ENCODE measurements at regions not wholly inside any gene's neighbourhood (a gene's known extent, or its start where the extent isn't known, plus 50 kb on each side); places are given as distances from the start of the nearest gene placed in this dataset.
A peak's percentile ranks its signal among the peaks of the same experiment; 100 is the strongest.

GRCh38 chr18:45408218-45408617 lies 207.1 kb upstream of the SLC14A2 start:
- TF ChIP-seq POLR2AphosphoS5 (IDR thresholded peaks at IDR 0.05) (no peak), EP300 (IDR thresholded peaks at IDR 0.05) (no peak), POLR2A (IDR thresholded peaks at IDR 0.05) (no peak)
- TF ChIP-seq, protein P1, sequence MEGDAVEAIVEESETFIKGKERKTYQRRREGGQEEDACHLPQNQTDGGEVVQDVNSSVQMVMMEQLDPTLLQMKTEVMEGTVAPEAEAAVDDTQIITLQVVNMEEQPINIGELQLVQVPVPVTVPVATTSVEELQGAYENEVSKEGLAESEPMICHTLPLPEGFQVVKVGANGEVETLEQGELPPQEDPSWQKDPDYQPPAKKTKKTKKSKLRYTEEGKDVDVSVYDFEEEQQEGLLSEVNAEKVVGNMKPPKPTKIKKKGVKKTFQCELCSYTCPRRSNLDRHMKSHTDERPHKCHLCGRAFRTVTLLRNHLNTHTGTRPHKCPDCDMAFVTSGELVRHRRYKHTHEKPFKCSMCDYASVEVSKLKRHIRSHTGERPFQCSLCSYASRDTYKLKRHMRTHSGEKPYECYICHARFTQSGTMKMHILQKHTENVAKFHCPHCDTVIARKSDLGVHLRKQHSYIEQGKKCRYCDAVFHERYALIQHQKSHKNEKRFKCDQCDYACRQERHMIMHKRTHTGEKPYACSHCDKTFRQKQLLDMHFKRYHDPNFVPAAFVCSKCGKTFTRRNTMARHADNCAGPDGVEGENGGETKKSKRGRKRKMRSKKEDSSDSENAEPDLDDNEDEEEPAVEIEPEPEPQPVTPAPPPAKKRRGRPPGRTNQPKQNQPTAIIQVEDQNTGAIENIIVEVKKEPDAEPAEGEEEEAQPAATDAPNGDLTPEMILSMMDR (IDR thresholded peaks at IDR 0.05), result no peak
- no peak for DNase-seq (ENCODE audit: low spot score in 2 of 2)
- Histone ChIP-seq H3K9me3 (no peaks in the 10 kb centered on the region), H3K36me3 (no peaks in the 10 kb centered on the region), H3K4me3 (no peak overlapping the region), H3K27ac (no peak overlapping the region), H3K4me1 (peaks cover 9% of the 10 kb centered on the region), H3K27me3 (no peaks in the 10 kb centered on the region)
- WGBS, result 80% methylated on average over 1 of the region's 1 CpG

DNA sequence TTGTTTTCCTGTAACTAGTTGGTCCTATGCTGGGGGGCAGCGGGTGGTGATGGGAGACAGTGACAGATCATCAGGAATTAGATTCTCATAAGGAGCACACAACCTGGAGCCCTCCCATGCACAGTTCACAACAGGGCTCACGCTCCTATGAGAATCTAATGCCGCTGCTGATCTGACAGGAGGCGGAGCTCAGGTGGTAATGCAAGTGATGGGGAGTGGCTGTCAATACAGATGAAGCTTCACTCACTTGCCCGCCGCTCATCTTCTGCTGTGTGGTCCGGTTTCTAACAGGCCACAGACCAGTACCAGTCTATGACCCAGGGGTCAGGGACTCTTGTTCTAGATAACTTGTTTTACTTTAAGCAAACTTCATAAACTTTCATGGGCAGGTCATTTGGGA lies 205.3 kb upstream of the SLC14A2 start:
- no peak overlapping the region for H3K4me3 ChIP-seq
- H3K27me3 ChIP-seq, result no peaks in the 10 kb centered on the region
- no peak overlapping the region for H3K27ac ChIP-seq
- no peaks in the 10 kb centered on the region for H3K9me3 ChIP-seq
- no peak for DNase-seq (ENCODE audit: low spot score in 2 of 2)
- H3K4me1 ChIP-seq, result peaks cover 9% of the 10 kb centered on the region
- 96% methylated on average over 7 of the region's 7 CpGs for WGBS
- no peaks in the 10 kb centered on the region for H3K36me3 ChIP-seq
- no peak for TF ChIP-seq POLR2A (IDR thresholded peaks at IDR 0.05)
- TF ChIP-seq, protein P1 (IDR thresholded peaks at IDR 0.05), result no peak
- TF ChIP-seq POLR2AphosphoS5 (IDR thresholded peaks at IDR 0.05), result no peak
- no peak for TF ChIP-seq EP300 (IDR thresholded peaks at IDR 0.05)

- no peaks in the 10 kb centered on the region for H3K27me3 ChIP-seq
- 97% methylated on average over 1 of the region's 1 CpG for WGBS
- no peak overlapping the region for H3K4me3 ChIP-seq
Measured at GRCh38 chr18:45412577-45412976, 202.7 kb upstream of the SLC14A2 start.

GRCh38 chr18:45413180-45413836 lies 202.0 kb upstream of the SLC14A2 start:
- TF ChIP-seq, protein P1 (IDR thresholded peaks at IDR 0.05), result no peak
- TF ChIP-seq POLR2AphosphoS5 (IDR thresholded peaks at IDR 0.05), result peak in 2 of 3 donors; percentile 26 to 49
- Histone ChIP-seq H3K4me3 (no peak overlapping the region), H3K9me3 (no peaks in the 10 kb centered on the region), H3K27me3 (no peaks in the 10 kb centered on the region), H3K27ac (peak overlapping the region; percentile 29), H3K4me1 (peaks cover 9% of the 10 kb centered on the region), H3K36me3 (no peaks in the 10 kb centered on the region)
- WGBS, result 74% methylated on average over 4 of the region's 4 CpGs
- no peak for DNase-seq (ENCODE audit: low spot score in 2 of 2)

More at GRCh38 chr18:45412577-45412976, 202.7 kb upstream of the SLC14A2 start:
- H3K27ac ChIP-seq, result peak overlapping the region; percentile 29
- no peak for TF ChIP-seq POLR2A (IDR thresholded peaks at IDR 0.05)
- no peaks in the 10 kb centered on the region for H3K36me3 ChIP-seq
- H3K9me3 ChIP-seq, result no peaks in the 10 kb centered on the region
- no peak for DNase-seq (ENCODE audit: low spot score in 2 of 2)
- peaks cover 9% of the 10 kb centered on the region for H3K4me1 ChIP-seq

- no peak overlapping the region for H3K4me3 ChIP-seq
- 63% methylated on average over 7 of the region's 7 CpGs for WGBS
- no peaks in the 10 kb centered on the region for H3K9me3 ChIP-seq
- no peak overlapping the region for H3K27ac ChIP-seq
- H3K4me1 ChIP-seq, result peaks cover 9% of the 10 kb centered on the region
- no peak for DNase-seq (ENCODE audit: low spot score in 2 of 2)
- H3K27me3 ChIP-seq, result no peaks in the 10 kb centered on the region
- TF ChIP-seq EP300 (IDR thresholded peaks at IDR 0.05) (no peak), POLR2AphosphoS5 (IDR thresholded peaks at IDR 0.05) (no peak), POLR2A (IDR thresholded peaks at IDR 0.05) (no peak)
- TF ChIP-seq, protein P1 (IDR thresholded peaks at IDR 0.05), result no peak
- no peaks in the 10 kb centered on the region for H3K36me3 ChIP-seq
Measured at GRCh38 chr18:45415614-45416013, 199.7 kb upstream of the SLC14A2 start.

- no peak overlapping the region for H3K4me3 ChIP-seq
- TF ChIP-seq POLR2AphosphoS5 (IDR thresholded peaks at IDR 0.05) (no peak), POLR2A (IDR thresholded peaks at IDR 0.05) (no peak), EP300 (IDR thresholded peaks at IDR 0.05) (no peak)
- TF ChIP-seq, protein P1 (IDR thresholded peaks at IDR 0.05), result no peak
- H3K27ac ChIP-seq, result no peak overlapping the region
- no peaks in the 10 kb centered on the region for H3K27me3 ChIP-seq
- no peaks in the 10 kb centered on the region for H3K9me3 ChIP-seq
- H3K36me3 ChIP-seq, result no peaks in the 10 kb centered on the region
- WGBS, result 49% methylated on average over 5 of the region's 5 CpGs
- H3K4me1 ChIP-seq, result peaks cover 9% of the 10 kb centered on the region
- DNase-seq (ENCODE audit: low spot score in 2 of 2), result no peak
Measured at GRCh38 chr18:45416168-45416567, 199.1 kb upstream of the SLC14A2 start.
